ENCODE measurements at regions not wholly inside any gene's neighbourhood (a gene's known extent, or its start where the extent isn't known, plus 50 kb on each side); places are given as distances from the start of the nearest gene placed in this dataset.
"Not testable (repeated sequence)": the region's sequence is repeated elsewhere in the genome, so short reads cannot be mapped to it uniquely, and the experiment has no call there.

- DNase-seq (ENCODE audit: low read depth in 2 of 2), result no peak
Observed at GRCh38 chr6:112504621-112505020, 157.5 kb downstream of the RFPL4B start.

- DNase-seq (ENCODE audit: low read depth in 2 of 2), result no peak
Observed at GRCh38 chr6:112511441-112511840, 164.3 kb downstream of the RFPL4B start.

- DNase-seq (ENCODE audit: low read depth in 2 of 2), result no peak
Observed at GRCh38 chr6:112513175-112513574, 166.0 kb downstream of the RFPL4B start.

DNA sequence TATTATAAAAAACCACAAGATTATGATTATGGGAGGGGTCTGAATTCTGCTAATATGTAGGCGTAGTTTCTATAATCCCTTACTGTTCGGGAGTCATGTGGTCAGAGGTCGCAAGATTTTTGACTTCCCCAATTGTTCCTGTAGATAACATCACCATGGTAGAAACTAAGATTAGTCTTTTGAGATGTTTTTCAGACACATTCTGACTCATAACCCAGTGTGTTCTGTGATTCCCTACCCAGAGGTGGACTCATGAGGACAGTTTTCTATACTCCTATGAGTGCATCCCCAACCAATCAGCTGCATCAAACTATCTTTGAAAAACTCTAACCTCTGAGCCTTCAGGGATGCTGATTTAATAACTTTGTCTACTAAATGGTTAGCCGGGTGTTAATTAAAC is 175.5 kb downstream of the RFPL4B start:
- DNase-seq (ENCODE audit: low read depth in 2 of 2), result no peak

GRCh38 chr6:112524071-112524470 is 176.9 kb downstream of the RFPL4B start:
- no peak for DNase-seq (ENCODE audit: low read depth in 2 of 2)

DNA sequence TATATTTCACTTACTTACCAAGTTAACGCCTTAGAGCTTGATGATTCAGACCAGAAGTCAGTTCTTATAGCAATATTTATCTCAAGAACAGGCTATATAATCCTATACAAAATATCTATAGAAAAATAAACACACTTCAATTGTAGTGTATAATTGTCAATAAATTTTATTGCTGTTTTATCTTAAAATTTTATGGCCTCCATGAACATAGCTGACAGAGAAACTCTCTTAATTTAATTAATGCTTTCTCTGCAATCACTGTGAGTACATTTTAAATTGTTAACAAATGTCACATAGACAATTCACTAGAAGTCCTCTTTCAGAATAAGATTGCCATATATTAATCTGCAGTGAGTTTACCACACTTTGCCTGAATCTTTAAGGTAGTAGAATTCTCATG is 178.6 kb downstream of the RFPL4B start:
- no peak for DNase-seq (ENCODE audit: low read depth in 2 of 2)

GRCh38 chr6:112526594-112526993 is 179.5 kb downstream of the RFPL4B start:
- DNase-seq (ENCODE audit: low read depth in 2 of 2), result no peak

GRCh38 chr6:112528306-112528705 is 181.2 kb downstream of the RFPL4B start:
- not testable (repeated sequence) for DNase-seq (ENCODE audit: low read depth in 2 of 2)

- no peak for DNase-seq (ENCODE audit: low read depth in 2 of 2)
Observed at GRCh38 chr6:112535816-112536215, 188.7 kb downstream of the RFPL4B start.

- DNase-seq (ENCODE audit: low read depth in 2 of 2), result no peak
Observed at GRCh38 chr6:112539355-112539754, 192.2 kb downstream of the RFPL4B start.

DNA sequence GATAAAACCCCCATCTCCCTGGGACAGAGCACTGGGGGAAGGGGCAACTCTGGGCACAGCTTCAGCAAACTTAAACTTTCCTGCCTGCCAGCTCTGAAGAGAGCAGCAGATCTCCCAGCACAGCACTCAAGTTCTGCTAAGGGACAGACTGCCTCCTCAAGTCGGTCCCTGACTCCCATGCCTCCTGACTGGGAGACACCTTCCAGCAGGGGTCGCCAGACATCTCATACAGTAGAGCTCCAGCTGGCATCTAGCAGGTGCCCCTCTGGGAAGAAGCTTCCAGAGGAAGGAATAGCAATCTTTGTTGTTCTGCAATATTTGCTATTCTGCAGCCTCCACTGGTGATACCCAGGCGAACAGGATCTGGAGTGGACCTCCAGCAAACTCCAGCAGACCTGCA is 194.7 kb downstream of the RFPL4B start:
- DNase-seq (ENCODE audit: low read depth in 2 of 2), result not testable (repeated sequence)

GRCh38 chr6:112547321-112548085 is 200.4 kb downstream of the RFPL4B start:
- DNase-seq (ENCODE audit: low read depth in 2 of 2), result not testable (repeated sequence)

DNA sequence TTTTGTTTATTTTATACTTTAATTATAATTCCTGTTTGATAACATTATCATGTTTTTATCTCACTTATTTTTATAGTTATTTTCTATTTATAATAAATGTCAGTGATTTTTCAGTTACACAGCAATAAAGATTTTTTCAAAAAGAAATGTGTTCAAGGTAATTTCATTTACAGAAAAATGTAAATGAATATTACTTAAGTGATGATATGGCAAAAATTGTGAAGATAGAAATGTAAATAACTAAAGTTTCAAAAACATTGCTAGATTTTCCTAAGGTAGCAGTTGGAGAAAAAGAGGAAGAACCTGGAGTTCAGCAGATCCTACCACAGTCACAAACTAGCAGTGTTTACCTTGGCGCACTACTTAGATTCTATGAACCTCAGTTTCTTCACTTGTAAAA is 202.6 kb downstream of the RFPL4B start:
- no peak for DNase-seq (ENCODE audit: low read depth in 2 of 2)

DNA sequence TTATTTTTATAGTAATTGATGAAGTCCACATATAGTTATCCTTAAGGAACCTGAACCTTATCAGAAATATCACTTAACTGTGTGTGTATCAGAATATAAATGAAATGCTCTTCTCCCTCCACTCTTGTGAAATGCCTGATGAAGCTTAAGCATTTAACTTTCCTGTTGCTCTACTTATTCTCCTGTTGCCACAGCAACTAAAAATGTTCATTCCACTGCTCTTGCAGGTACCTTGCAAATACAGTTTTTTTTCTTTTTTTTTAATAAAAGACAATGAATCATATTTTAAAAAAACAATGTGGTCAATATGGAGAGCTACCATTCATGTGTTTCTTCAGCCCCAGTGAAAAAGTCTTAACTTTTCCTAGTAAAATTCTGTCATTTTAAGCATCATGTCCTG is 210.3 kb downstream of the RFPL4B start:
- DNase-seq (ENCODE audit: low read depth in 2 of 2), result no peak

GRCh38 chr6:112557961-112558360 is 210.8 kb downstream of the RFPL4B start:
- DNase-seq (ENCODE audit: low read depth in 2 of 2), result no peak

- DNase-seq (ENCODE audit: low read depth in 2 of 2), result no peak
Observed at GRCh38 chr6:112560651-112561050, 213.5 kb downstream of the RFPL4B start.

GRCh38 chr6:112562301-112563231 is 215.4 kb downstream of the RFPL4B start:
- no peak for DNase-seq (ENCODE audit: low read depth in 2 of 2)

DNA sequence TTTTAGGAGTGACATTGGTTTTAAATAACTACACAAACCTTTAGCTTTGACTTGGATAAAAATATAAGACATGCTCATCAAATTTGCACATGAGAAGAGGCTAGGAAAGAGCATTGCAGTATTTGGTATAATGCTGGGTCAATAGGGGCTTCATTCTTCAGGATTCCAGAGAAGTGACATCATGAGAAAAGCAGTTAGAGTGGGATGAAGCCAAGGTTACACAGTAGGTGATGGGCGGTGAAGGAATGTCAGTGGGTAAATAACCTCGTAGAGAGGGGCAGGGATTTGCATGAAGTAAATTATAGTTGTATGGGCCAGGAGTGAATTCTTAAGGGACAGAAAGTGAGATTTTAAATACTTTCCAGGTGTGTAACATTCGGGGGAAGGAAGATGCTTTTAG is 216.2 kb downstream of the RFPL4B start:
- DNase-seq (ENCODE audit: low read depth in 2 of 2), result no peak

DNA sequence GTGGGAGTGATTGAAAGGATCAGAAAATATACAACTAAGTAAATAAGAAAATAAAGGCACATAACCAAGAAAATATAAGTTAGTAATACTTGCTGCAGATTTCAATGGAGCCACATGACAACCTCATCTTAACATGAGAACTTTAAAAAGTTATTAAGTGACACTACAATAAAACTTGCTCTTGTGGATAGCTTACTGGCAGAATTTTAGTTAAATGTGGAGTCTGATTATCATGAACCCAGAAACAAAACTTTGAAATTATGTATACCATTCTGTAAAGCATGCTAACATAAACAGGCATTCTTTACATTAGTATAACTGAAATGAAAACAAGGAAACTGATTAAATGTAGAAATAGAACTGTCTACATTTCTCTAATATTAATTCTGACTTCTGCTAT is 220.9 kb downstream of the RFPL4B start:
- no peak for DNase-seq (ENCODE audit: low read depth in 2 of 2)

GRCh38 chr6:112571488-112572270 is 224.5 kb downstream of the RFPL4B start:
- DNase-seq (ENCODE audit: low read depth in 2 of 2), result no peak

DNA sequence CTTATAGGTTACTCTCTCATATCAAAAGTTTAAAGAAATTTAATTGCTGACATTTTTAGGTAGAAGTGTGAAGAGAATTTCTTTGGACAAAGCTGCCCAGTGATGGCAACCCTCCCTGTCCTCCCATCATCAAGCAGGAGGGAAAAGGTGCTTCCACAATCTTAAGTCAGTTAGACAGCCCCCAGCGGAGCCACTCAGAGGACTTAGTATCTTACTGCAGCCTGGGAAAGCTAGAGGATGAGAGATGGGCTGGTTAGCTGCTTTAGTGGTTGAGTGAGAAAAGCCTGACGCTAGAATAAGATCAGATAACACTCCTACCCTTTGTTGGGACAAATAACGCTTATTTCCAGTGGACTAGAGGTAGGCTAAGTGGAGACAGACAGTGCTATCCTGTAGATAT is 227.1 kb downstream of the RFPL4B start:
- no peak for DNase-seq (ENCODE audit: low read depth in 2 of 2)

- DNase-seq (ENCODE audit: low read depth in 2 of 2), result no peak
Observed at GRCh38 chr6:112575309-112575834, 228.2 kb downstream of the RFPL4B start.

Data from stimulated activated CD4-positive, alpha-beta T cell treated with anti-CD3 and anti-CD28 coated beads, Interleukin-4, amount 100 ng/mL, for 48 hours (primary cell).